GM21526 (cell line): ENCODE measurements at regions not wholly inside any gene's neighbourhood (a gene's known extent, or its start where the extent isn't known, plus 50 kb on each side); places are given as distances from the start of the nearest gene placed in this dataset.

Experiments
- ATAC-seq: cut with Tn5 transposase; IDR thresholded peaks from one replicate; pipeline ENCODE4 v1.9.1; 2021; ENCODE audit warnings: moderate library complexity; ENCODE audit not compliant: unreplicated experiment, low FRiP score

- no peak for ATAC-seq
Measured at GRCh38 chr12:114873656-114874055, 189.7 kb upstream of the TBX3 start.

- no peak for ATAC-seq
Measured at GRCh38 chr12:114868995-114869834, 185.2 kb upstream of the TBX3 start.

- no peak for ATAC-seq
Measured at GRCh38 chr12:114866331-114866730, 182.4 kb upstream of the TBX3 start.

GRCh38 chr12:114864837-114865551, 181.0 kb upstream of the TBX3 start:
- no peak for ATAC-seq

GRCh38 chr12:114863911-114864310, 179.9 kb upstream of the TBX3 start:
- no peak for ATAC-seq

GRCh38 chr12:114860969-114861368, 177.0 kb upstream of the TBX3 start:
- no peak for ATAC-seq

- no peak for ATAC-seq
Measured at GRCh38 chr12:114858388-114859146, 174.6 kb upstream of the TBX3 start.

- no peak for ATAC-seq
Measured at GRCh38 chr12:114855678-114856077, 171.7 kb upstream of the TBX3 start.

GRCh38 chr12:114852976-114853529, 169.1 kb upstream of the TBX3 start:
- ATAC-seq, result no peak

- no peak for ATAC-seq
Measured at GRCh38 chr12:114851981-114852380, 168.0 kb upstream of the TBX3 start.

GRCh38 chr12:114850661-114851275, 166.8 kb upstream of the TBX3 start:
- no peak for ATAC-seq

GRCh38 chr12:114848666-114849065, 164.7 kb upstream of the TBX3 start:
- no peak for ATAC-seq

- ATAC-seq, result no peak
Measured at GRCh38 chr12:114847441-114848035, 163.6 kb upstream of the TBX3 start.

GRCh38 chr12:114846771-114847170, 162.8 kb upstream of the TBX3 start:
- no peak for ATAC-seq

- ATAC-seq, result no peak
Measured at GRCh38 chr12:114841557-114842251, 157.7 kb upstream of the TBX3 start.

GRCh38 chr12:114838480-114838879, 154.5 kb upstream of the TBX3 start:
- no peak for ATAC-seq

- ATAC-seq, result no peak
Measured at GRCh38 chr12:114836609-114837008, 152.6 kb upstream of the TBX3 start.

- no peak for ATAC-seq
Measured at GRCh38 chr12:114835031-114835430, 151.1 kb upstream of the TBX3 start.

GRCh38 chr12:114834621-114835020, 150.6 kb upstream of the TBX3 start:
- ATAC-seq, result no peak
